GM12891 (cell line): ENCODE measurements at regions not wholly inside any gene's neighbourhood (a gene's known extent, or its start where the extent isn't known, plus 50 kb on each side); places are given as distances from the start of the nearest gene placed in this dataset.

Source experiments
- POLR2A ChIP-seq: IDR thresholded peaks from 2 replicates; pipeline ENCODE4 v1.6.1; 2011; ENCODE audit warnings: low read depth, low read length, control low read depth
- POLR2AphosphoS5 ChIP-seq: IDR thresholded peaks from 2 replicates; pipeline ENCODE4 v1.6.1; 2011; ENCODE audit warnings: low read depth, low read length, control low read depth
- TAF1 ChIP-seq: IDR thresholded peaks from 2 replicates; pipeline ENCODE4 v1.6.1; 2011; ENCODE audit warnings: low read depth, low read length, control low read depth

DNA sequence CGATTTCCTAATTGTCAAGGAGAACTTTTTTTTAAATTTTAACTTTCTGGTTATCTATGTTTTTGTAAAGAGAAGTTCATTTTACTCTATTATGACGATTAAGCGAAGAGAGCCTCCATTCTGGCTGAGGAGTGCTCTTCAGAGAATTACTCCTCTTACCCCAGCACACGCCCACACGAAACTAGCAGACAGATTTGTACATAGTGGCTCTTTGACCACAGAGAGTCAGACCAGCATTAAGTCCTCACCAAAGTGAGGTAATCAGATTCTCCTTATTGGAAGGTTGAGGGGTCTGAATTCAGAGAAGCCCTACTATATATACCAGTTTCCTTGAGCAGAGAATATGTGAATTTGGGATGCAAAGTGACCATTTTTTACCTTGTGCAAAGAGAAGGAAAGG, 204.8 kb upstream of the TSC22D2 start:
- TF ChIP-seq TAF1: no peak
- TF ChIP-seq POLR2AphosphoS5: no peak
- TF ChIP-seq POLR2A: no peak
